Neural cell (in vitro differentiated cells): ENCODE measurements at regions not wholly inside any gene's neighbourhood (a gene's known extent, or its start where the extent isn't known, plus 50 kb on each side); places are given as distances from the start of the nearest gene placed in this dataset.

ENCODE experiments used
- TF ChIP-seq, protein P1 (sequence below): fragments of 450-650 bp; IDR thresholded peaks from 2 replicates; pipeline ENCODE4 v1.5.1; 2014; ENCODE audit warnings: antibody characterized with exemption, mild to moderate bottlenecking, moderate library complexity; ENCODE audit not compliant: poor library complexity, severe bottlenecking
- TF ChIP-seq, protein P2 (sequence below): IDR thresholded peaks from 2 replicates; pipeline ENCODE4 v1.6.1; 2012; ENCODE audit warnings: borderline replicate concordance

DNA sequence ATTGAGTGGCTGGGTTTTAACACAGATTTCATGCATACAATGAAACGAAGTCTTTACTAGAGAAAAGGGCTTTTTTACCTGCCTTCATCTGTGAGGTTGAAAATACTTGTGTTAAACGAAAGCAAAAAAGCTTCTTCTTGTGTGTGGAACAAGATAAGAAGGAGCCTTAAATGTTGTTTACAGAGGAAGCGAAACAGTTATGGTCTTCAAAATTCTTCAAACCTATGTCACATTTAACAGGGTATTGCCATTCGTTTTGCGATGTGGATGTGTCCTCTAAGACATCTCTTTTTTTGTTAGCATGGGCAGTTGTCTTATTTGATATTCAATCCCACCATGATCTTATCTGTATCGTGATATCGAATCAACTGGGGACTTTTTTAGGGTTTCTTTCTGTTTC lies 532.6 kb downstream of the TMEM182 start:
- TF ChIP-seq, protein P1, sequence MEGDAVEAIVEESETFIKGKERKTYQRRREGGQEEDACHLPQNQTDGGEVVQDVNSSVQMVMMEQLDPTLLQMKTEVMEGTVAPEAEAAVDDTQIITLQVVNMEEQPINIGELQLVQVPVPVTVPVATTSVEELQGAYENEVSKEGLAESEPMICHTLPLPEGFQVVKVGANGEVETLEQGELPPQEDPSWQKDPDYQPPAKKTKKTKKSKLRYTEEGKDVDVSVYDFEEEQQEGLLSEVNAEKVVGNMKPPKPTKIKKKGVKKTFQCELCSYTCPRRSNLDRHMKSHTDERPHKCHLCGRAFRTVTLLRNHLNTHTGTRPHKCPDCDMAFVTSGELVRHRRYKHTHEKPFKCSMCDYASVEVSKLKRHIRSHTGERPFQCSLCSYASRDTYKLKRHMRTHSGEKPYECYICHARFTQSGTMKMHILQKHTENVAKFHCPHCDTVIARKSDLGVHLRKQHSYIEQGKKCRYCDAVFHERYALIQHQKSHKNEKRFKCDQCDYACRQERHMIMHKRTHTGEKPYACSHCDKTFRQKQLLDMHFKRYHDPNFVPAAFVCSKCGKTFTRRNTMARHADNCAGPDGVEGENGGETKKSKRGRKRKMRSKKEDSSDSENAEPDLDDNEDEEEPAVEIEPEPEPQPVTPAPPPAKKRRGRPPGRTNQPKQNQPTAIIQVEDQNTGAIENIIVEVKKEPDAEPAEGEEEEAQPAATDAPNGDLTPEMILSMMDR, result no peak
- TF ChIP-seq, protein P2, sequence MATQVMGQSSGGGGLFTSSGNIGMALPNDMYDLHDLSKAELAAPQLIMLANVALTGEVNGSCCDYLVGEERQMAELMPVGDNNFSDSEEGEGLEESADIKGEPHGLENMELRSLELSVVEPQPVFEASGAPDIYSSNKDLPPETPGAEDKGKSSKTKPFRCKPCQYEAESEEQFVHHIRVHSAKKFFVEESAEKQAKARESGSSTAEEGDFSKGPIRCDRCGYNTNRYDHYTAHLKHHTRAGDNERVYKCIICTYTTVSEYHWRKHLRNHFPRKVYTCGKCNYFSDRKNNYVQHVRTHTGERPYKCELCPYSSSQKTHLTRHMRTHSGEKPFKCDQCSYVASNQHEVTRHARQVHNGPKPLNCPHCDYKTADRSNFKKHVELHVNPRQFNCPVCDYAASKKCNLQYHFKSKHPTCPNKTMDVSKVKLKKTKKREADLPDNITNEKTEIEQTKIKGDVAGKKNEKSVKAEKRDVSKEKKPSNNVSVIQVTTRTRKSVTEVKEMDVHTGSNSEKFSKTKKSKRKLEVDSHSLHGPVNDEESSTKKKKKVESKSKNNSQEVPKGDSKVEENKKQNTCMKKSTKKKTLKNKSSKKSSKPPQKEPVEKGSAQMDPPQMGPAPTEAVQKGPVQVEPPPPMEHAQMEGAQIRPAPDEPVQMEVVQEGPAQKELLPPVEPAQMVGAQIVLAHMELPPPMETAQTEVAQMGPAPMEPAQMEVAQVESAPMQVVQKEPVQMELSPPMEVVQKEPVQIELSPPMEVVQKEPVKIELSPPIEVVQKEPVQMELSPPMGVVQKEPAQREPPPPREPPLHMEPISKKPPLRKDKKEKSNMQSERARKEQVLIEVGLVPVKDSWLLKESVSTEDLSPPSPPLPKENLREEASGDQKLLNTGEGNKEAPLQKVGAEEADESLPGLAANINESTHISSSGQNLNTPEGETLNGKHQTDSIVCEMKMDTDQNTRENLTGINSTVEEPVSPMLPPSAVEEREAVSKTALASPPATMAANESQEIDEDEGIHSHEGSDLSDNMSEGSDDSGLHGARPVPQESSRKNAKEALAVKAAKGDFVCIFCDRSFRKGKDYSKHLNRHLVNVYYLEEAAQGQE, result no peak
